Panc1 (cell line): ENCODE measurements at regions not wholly inside any gene's neighbourhood (a gene's known extent, or its start where the extent isn't known, plus 50 kb on each side); places are given as distances from the start of the nearest gene placed in this dataset.

Experiments
- ATAC-seq: fragments of 200-7000 bp; cut with Tn5 transposase; 2 replicates; pipeline ENCODE4 v1.9.1; 2020; ENCODE audit warnings: mild to moderate bottlenecking, moderate library complexity
- BruUV-seq: library from RNA; stranded (reverse); fragments of 400-500 nt; replicated peaks from 2 replicates; lab custom pipeline; 2021; lab: Mats Ljungman, UMichigan
- CTCF ChIA-PET: fragments of 300-600 bp; sonication (Branson Sonifier 250); formaldehyde crosslinking; loops from one replicate; lab custom pipeline; 2022; ENCODE audit warnings: antibody characterized with exemption; lab: Charles Lee
- POLR2A ChIA-PET: fragments of 300-600 bp; sonication (Branson Sonifier 250); formaldehyde crosslinking; loops from one replicate; lab custom pipeline; 2022; ENCODE audit warnings: antibody characterized with exemption; lab: Charles Lee
- DNase-seq: peaks from one replicate; pipeline ENCODE4 v3.0.0-alpha.2; 2010; ENCODE audit warnings: low read depth, low spot score
- H3K27ac ChIP-seq: 2 replicates; pipeline ENCODE4 v1.5.1; 2011; ENCODE audit warnings: mild to moderate bottlenecking, low read length, inconsistent platforms
- H3K27me3 ChIP-seq: fragments of 200-500 bp; sonication (Bioruptor generic); 2 replicates; pipeline ENCODE4 v1.6.0; 2014; ENCODE audit warnings: low read length, inconsistent platforms; ENCODE audit not compliant: control insufficient read depth, insufficient read depth
- H3K36me3 ChIP-seq: fragments of 200-500 bp; sonication (Bioruptor generic); 2 replicates; pipeline ENCODE4 v1.5.1; 2014; ENCODE audit warnings: inconsistent platforms, mild to moderate bottlenecking, low read length, moderate library complexity; ENCODE audit not compliant: control insufficient read depth, insufficient read depth
- H3K4me1 ChIP-seq: 2 replicates; pipeline ENCODE4 v1.5.1; 2011; ENCODE audit warnings: inconsistent platforms, mild to moderate bottlenecking, low read length, moderate library complexity; ENCODE audit not compliant: control insufficient read depth, insufficient read depth
- H3K4me3 ChIP-seq, 2 experiments: 2 replicates each; pipeline ENCODE4 v1.5.1; 2011 to 2012; ENCODE audit warnings: low read depth in 2 of 2, low read length in 2 of 2, mild to moderate bottlenecking in 2 of 2, inconsistent platforms in 1 of 2, moderate library complexity in 1 of 2
- H3K9me3 ChIP-seq: fragments of 200-500 bp; sonication (Bioruptor generic); 2 replicates; pipeline ENCODE4 v1.5.1; 2014; ENCODE audit warnings: low read depth, mild to moderate bottlenecking, inconsistent platforms, low read length, moderate library complexity; ENCODE audit not compliant: control insufficient read depth, insufficient read depth
- CTCF ChIP-seq: fragments of 450-650 bp; IDR thresholded peaks from 2 replicates; pipeline ENCODE4 v1.5.1; 2017; ENCODE audit warnings: mild to moderate bottlenecking
- POLR2AphosphoS5 ChIP-seq: IDR thresholded peaks from 2 replicates; pipeline ENCODE4 v1.6.1; 2012; ENCODE audit warnings: mild to moderate bottlenecking, low read depth, low read length, moderate library complexity
- SIN3A ChIP-seq: IDR thresholded peaks from 2 replicates; pipeline ENCODE4 v1.6.1; 2012; ENCODE audit warnings: low read depth, mild to moderate bottlenecking, low read length, moderate library complexity, borderline replicate concordance; ENCODE audit not compliant: insufficient read depth
- TCF7L2 ChIP-seq: IDR thresholded peaks from 2 replicates; pipeline ENCODE4 v1.6.1; 2011; ENCODE audit warnings: mild to moderate bottlenecking, low read depth, low read length, inconsistent platforms
- in situ Hi-C: cut with HindIII; loops from 2 replicates; pipeline ENCODE4 v1.10.0; 2016; ENCODE audit warnings: low sequenced_read_pairs, low pct_unique_long_range_greater_than_20kb
- intact Hi-C: fragments of 100-400 bp; cut with micrococcal nuclease; formaldehyde crosslinking; loops from one replicate; pipeline ENCODE4 v1.10.0; 2022; ENCODE audit not compliant: unreplicated experiment
- TF ChIP-seq, protein P1 (sequence below), 2 experiments: IDR thresholded peaks; 2 replicates each; pipeline ENCODE4 v1.6.1; 2011 to 2012; ENCODE audit warnings: low read depth in 2 of 2, control low read depth in 1 of 2, low read length in 1 of 2, mild to moderate bottlenecking in 1 of 2, moderate library complexity in 1 of 2; ENCODE audit not compliant: insufficient read depth in 1 of 2

- no peak for DNase-seq
- in situ Hi-C loops = no loop called here
- BruUV-seq = no TSS peak
- peaks cover 26% of the 10 kb centered on the region for H3K4me1 ChIP-seq
- intact Hi-C loops = loop anchor here (2.0 to 5.0 kb wide), 2 partner anchors 53 to 178 kb away; no protein-coding TSS in a partner anchor
- ATAC-seq = no peak
- POLR2A ChIA-PET = no interaction called here
- H3K27ac ChIP-seq = peak overlapping the region; percentile 52; the same call in 1 of the 2 replicates
- H3K27me3 ChIP-seq = no peaks in the 10 kb centered on the region
- H3K9me3 ChIP-seq = no peaks in the 10 kb centered on the region
- no peak overlapping the region for H3K4me3 ChIP-seq
- TF ChIP-seq SIN3A = no peak
- no peak for TF ChIP-seq CTCF
- TF ChIP-seq, protein P1, sequence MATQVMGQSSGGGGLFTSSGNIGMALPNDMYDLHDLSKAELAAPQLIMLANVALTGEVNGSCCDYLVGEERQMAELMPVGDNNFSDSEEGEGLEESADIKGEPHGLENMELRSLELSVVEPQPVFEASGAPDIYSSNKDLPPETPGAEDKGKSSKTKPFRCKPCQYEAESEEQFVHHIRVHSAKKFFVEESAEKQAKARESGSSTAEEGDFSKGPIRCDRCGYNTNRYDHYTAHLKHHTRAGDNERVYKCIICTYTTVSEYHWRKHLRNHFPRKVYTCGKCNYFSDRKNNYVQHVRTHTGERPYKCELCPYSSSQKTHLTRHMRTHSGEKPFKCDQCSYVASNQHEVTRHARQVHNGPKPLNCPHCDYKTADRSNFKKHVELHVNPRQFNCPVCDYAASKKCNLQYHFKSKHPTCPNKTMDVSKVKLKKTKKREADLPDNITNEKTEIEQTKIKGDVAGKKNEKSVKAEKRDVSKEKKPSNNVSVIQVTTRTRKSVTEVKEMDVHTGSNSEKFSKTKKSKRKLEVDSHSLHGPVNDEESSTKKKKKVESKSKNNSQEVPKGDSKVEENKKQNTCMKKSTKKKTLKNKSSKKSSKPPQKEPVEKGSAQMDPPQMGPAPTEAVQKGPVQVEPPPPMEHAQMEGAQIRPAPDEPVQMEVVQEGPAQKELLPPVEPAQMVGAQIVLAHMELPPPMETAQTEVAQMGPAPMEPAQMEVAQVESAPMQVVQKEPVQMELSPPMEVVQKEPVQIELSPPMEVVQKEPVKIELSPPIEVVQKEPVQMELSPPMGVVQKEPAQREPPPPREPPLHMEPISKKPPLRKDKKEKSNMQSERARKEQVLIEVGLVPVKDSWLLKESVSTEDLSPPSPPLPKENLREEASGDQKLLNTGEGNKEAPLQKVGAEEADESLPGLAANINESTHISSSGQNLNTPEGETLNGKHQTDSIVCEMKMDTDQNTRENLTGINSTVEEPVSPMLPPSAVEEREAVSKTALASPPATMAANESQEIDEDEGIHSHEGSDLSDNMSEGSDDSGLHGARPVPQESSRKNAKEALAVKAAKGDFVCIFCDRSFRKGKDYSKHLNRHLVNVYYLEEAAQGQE (IDR thresholded peaks at IDR 0.05; ENCODE audit: insufficient read depth in 1 of 2, low read depth in 2 of 2, low read length in 1 of 2) = no peak
- TF ChIP-seq TCF7L2 = no peak
- TF ChIP-seq POLR2AphosphoS5 = no peak
- CTCF ChIA-PET = interaction anchor here (0.6 to 1.5 kb wide), 3 partner anchors 21 to 177 kb away, joined by 3 to 10 read pairs (median 3); no protein-coding TSS in a partner anchor
- H3K36me3 ChIP-seq = no peaks in the 10 kb centered on the region
Measured at GRCh38 chr3:159829056-159829455, 159.6 kb upstream of the IL12A start.

DNA sequence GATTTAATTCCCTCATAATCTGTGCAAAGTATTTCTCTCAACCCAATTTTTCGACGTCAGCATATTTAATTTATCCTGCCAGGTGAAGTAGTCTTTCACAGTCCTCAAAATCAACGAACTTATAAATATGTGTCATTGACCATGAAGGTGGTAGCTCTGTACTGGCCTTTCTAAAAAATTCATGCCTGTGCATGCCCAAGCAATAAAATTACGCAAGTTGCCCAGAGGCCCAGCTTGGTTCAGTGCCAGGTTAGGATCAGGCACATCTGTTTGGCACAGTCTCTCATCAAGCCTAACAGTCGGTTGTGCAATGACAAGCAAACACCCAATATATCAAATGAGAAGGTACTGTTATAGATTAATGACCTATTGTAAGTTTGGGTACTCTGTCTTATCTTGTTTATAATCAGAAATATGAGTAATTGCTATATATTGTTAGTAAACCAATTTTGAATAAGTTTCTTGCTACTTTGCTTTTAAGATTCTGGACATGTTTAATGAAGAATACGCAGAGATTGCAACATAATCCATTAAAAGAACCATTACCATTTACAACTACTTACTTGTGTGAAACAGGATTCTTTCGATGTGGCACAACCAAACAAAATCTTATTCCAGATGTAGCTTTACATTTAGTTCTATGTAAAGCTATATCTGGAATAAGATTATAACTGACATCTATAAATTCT lies 159.0 kb upstream of the IL12A start:
- ATAC-seq = no peak
- in situ Hi-C loops (no loop called here), intact Hi-C loops (loop anchor here (2.0 to 5.0 kb wide), 2 partner anchors 53 to 177 kb away; no protein-coding TSS in a partner anchor)
- TF ChIP-seq TCF7L2 (0 out of 2 replicates have a peak, but pooled peaks have one; percentile 17), POLR2AphosphoS5 (no peak)
- Histone ChIP-seq H3K27me3 (no peaks in the 10 kb centered on the region), H3K4me1 (peaks cover 20% of the 10 kb centered on the region), H3K4me3 (no peak overlapping the region), H3K9me3 (no peaks in the 10 kb centered on the region), H3K27ac (no peak overlapping the region), H3K36me3 (no peaks in the 10 kb centered on the region)
- ChIA-PET CTCF (interaction anchor here (1.5 kb wide), 1 partner anchor 176 kb away, joined by 10 read pairs; no protein-coding TSS in a partner anchor), POLR2A (no interaction called here)
- BruUV-seq = no TSS peak
- no peak for DNase-seq
